ENCODE measurements at regions not wholly inside any gene's neighbourhood (a gene's known extent, or its start where the extent isn't known, plus 50 kb on each side); places are given as distances from the start of the nearest gene placed in this dataset.

DNA sequence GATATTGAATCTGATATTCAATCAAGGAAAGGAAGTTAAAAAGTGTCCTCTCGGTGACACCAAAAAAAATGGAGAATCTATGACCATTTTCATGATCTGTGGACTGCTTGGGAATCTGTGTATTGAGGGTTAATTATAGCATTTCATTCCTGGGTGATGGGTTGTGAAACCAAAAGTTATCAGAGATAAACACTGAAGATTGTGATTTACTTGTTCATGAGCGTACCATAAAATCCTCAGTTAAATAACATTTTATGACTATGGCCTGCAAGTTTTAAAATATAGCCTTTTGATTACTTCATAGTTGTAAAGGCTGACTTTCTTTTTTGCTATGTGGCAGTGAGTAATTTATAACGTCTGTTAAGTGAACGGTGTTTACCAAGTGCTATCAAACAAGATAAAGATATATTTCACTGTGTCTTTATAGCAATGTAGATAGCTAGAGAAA, 267.9 kb upstream of the SEMA6A start:
- TF ChIP-seq, protein P1, sequence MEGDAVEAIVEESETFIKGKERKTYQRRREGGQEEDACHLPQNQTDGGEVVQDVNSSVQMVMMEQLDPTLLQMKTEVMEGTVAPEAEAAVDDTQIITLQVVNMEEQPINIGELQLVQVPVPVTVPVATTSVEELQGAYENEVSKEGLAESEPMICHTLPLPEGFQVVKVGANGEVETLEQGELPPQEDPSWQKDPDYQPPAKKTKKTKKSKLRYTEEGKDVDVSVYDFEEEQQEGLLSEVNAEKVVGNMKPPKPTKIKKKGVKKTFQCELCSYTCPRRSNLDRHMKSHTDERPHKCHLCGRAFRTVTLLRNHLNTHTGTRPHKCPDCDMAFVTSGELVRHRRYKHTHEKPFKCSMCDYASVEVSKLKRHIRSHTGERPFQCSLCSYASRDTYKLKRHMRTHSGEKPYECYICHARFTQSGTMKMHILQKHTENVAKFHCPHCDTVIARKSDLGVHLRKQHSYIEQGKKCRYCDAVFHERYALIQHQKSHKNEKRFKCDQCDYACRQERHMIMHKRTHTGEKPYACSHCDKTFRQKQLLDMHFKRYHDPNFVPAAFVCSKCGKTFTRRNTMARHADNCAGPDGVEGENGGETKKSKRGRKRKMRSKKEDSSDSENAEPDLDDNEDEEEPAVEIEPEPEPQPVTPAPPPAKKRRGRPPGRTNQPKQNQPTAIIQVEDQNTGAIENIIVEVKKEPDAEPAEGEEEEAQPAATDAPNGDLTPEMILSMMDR (IDR thresholded peaks at IDR 0.05; ENCODE audit: low read depth, low read length, missing control alignments): no peak
- no peak overlapping the region for H3K4me3 ChIP-seq (ENCODE audit: low read depth, low read length)
- no peak for DNase-seq (ENCODE audit: low read depth)

DNA sequence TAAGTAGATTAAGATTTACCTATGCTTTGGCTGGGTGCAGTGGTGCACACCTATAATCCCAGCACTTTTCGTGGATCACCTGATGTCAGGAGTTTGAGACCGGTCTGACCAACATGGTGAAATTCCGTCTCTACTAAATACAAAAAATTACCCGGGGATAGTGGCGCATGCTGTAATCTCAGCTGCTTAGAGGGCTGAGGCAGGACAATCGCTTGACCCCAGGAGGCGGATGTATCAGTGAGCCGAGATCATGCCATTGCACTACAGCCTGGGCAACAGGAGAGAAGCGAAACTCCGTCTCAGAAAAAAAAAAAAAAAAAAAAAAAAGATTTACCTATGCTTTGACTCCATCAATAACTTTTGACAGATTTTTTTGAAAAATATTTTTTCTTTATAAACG, 267.1 kb upstream of the SEMA6A start:
- DNase-seq (ENCODE audit: low read depth): no peak

DNA sequence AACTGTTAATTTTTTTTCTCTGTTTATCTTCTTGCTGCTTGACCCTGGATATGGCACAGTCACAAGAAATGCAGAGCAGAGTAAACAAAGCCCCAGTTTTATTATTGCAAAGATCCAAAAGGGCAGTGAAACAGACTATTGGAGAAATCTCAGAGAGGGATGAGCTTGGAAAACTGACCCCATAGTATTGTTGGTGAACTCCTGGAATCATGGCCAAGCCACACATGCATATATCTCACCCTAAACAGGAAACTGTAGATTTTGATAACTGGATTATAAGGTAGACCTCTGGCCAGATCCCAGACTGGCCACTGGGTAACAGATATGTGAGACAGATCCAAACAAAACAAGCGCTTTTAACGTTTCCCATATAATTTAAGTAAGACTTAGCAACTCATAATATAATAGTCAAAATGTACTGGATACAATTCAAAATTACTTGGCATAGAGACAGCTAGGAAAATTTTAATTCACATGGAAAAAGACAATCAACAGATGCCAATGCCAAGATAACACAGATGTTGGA, 263.5 kb upstream of the SEMA6A start:
- TF ChIP-seq, protein P1 (IDR thresholded peaks at IDR 0.05; ENCODE audit: low read depth, low read length, missing control alignments): no peak
- DNase-seq (ENCODE audit: low read depth): no peak
- no peak overlapping the region for H3K4me3 ChIP-seq (ENCODE audit: low read depth, low read length)

More for the DNA sequence above, 267.1 kb upstream of the SEMA6A start:
- no peak overlapping the region for H3K4me3 ChIP-seq (ENCODE audit: low read depth, low read length)
- TF ChIP-seq, protein P1 (IDR thresholded peaks at IDR 0.05; ENCODE audit: low read depth, low read length, missing control alignments): no peak

DNA sequence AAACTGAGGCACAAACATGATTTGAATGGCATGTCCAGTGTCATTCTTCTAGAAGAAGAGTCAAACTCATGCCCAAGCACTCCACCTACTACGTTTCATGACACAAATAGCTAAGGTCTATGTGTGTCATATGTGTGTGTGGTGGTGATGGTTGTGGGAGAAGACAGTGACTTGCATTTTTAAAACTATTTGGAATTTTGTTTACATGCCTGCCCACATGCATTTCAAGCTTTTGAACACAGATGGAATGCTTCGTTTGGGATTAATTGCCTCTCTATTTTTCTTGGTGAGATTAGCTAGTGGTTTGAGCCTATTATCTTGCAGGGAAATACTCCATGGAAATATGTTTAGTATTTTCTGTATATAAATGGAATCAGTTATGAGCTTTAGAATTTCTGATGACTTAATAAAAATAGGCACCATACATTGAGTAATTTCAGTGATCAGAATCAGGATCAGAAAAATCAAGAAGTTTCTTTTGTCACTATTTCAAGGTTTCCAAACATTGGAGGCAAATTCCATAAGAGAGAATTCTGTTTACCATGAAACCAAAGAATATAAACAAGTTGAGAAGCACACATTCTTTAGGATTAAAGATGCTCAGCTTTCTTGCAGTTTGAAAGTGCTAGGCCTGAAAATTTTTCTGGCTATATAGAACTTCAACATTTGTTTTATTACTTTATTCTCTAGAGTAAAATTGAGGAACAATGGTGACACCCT, 260.3 kb upstream of the SEMA6A start:
- TF ChIP-seq, protein P1 (IDR thresholded peaks at IDR 0.05; ENCODE audit: low read depth, low read length, missing control alignments): no peak
- H3K4me3 ChIP-seq (ENCODE audit: low read depth, low read length): no peak overlapping the region
- no peak for DNase-seq (ENCODE audit: low read depth)

DNA sequence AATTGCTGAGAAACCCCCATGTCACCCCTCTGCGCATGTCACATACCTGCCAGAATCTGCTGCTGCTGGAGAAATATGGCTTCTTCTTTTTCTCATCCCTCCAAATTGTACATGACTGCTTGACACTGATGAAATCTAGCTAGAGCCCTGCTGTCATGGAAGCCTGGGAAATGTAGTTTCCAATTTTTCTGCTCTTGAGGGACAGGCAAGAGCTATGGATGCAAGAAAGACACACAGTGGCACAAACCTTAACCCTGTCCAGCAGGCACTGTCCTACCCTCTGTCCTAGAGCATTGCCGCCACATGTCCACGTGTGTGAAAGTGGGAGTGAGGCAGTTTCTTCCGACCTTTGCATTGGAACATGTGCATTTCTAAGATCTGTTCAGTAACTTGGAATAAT, 255.5 kb upstream of the SEMA6A start:
- no peak for DNase-seq (ENCODE audit: low read depth)
- TF ChIP-seq, protein P1 (IDR thresholded peaks at IDR 0.05; ENCODE audit: low read depth, low read length, missing control alignments): no peak
- no peak overlapping the region for H3K4me3 ChIP-seq (ENCODE audit: low read depth, low read length)

DNA sequence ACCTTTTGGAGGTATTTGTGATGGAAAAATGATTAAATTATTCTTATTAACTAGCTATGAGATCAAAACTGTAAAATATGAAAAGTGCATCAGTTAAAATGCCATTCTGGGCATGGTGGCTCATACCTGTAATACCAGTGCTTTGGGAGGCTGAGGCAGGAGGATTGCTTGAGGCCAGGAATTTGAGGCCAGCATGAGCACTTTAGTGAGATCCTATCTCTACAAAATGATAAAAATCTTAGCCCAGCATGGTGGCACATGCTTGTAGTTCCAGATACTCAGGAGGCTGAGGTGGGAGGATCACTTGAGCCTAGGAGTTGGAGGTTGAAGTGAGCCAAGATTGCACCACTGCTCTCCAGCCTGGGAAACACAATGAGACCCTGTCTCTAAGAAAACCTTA, 252.5 kb upstream of the SEMA6A start:
- DNase-seq (ENCODE audit: low read depth): no peak
- TF ChIP-seq, protein P1 (IDR thresholded peaks at IDR 0.05; ENCODE audit: low read depth, low read length, missing control alignments): no peak

DNA sequence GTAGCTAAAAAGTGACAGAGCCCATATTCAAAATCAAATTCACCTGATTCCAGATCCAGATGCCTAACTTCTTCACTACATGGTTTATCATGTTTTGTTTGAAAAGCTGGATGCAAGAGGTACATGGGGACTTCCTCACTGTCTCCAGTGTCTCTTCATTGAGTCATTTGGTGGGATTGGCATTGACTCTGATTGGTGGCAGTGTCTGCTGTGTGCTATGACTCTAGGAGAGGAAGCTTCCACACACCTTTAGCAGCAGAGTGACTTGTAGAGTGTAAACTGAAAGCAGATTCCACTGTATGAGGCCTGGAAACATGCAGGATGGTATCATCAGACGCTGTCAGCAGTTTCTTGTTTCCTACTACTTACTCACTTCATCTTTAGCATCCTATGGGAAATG, 250.9 kb upstream of the SEMA6A start:
- DNase-seq (ENCODE audit: low read depth): no peak
- H3K4me3 ChIP-seq (ENCODE audit: low read depth, low read length): no peak overlapping the region
- TF ChIP-seq, protein P1 (IDR thresholded peaks at IDR 0.05; ENCODE audit: low read depth, low read length, missing control alignments): no peak

More for the DNA sequence above, 252.5 kb upstream of the SEMA6A start:
- no peak overlapping the region for H3K4me3 ChIP-seq (ENCODE audit: low read depth, low read length)
